DND-41 (cell line): ENCODE measurements at regions not wholly inside any gene's neighbourhood (a gene's known extent, or its start where the extent isn't known, plus 50 kb on each side); places are given as distances from the start of the nearest gene placed in this dataset.

Source experiments
- EZH2 ChIP-seq: IDR thresholded peaks from 3 replicates; pipeline ENCODE4 v1.6.1; 2012; ENCODE audit warnings: borderline replicate concordance, low read depth, mild to moderate bottlenecking, moderate library complexity, low read length, inconsistent platforms; ENCODE audit not compliant: severe bottlenecking
- TF ChIP-seq, protein P1 (sequence below): IDR thresholded peaks from 2 replicates; pipeline ENCODE4 v1.5.1; 2012; ENCODE audit warnings: borderline replicate concordance, low read length, moderate library complexity, mild to moderate bottlenecking; ENCODE audit not compliant: poor library complexity, severe bottlenecking; ENCODE audit errors: extremely low read depth

DNA sequence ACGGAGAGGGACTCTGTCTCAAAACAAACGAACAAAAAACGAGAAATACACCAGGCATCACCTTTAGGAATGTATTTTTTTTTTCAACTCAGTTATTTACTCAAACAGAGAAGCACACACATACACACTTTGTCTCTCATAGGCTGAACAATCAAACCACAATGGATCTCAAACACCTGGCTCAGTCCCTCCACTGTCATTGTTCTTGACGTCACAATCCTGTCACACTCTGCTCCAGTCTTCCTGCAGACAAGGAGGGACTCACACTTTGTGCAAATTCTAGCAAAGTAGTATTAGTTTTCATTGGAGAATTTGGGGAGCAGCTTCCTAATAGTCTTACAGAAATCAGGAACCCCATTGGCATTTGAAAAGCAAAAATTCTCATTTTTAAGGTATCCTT is 727.8 kb downstream of the BCL11B start:
- TF ChIP-seq, protein P1, sequence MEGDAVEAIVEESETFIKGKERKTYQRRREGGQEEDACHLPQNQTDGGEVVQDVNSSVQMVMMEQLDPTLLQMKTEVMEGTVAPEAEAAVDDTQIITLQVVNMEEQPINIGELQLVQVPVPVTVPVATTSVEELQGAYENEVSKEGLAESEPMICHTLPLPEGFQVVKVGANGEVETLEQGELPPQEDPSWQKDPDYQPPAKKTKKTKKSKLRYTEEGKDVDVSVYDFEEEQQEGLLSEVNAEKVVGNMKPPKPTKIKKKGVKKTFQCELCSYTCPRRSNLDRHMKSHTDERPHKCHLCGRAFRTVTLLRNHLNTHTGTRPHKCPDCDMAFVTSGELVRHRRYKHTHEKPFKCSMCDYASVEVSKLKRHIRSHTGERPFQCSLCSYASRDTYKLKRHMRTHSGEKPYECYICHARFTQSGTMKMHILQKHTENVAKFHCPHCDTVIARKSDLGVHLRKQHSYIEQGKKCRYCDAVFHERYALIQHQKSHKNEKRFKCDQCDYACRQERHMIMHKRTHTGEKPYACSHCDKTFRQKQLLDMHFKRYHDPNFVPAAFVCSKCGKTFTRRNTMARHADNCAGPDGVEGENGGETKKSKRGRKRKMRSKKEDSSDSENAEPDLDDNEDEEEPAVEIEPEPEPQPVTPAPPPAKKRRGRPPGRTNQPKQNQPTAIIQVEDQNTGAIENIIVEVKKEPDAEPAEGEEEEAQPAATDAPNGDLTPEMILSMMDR = no peak
- no peak for TF ChIP-seq EZH2
